SU-DHL-6 (cell line): ENCODE measurements at regions not wholly inside any gene's neighbourhood (a gene's known extent, or its start where the extent isn't known, plus 50 kb on each side); places are given as distances from the start of the nearest gene placed in this dataset.

Source experiments
- H2AFZ ChIP-seq: fragments of 200-600 bp; sonication (generic); 2 replicates; pipeline ENCODE4 v1.6.1; 2014; ENCODE audit warnings: low read depth, mild to moderate bottlenecking, moderate library complexity, mixed read lengths, antibody characterized with exemption, low read length; ENCODE audit not compliant: severe bottlenecking
- H3F3A ChIP-seq: fragments of 200-600 bp; shearing (Covaris generic); 2 replicates; pipeline ENCODE4 v1.6.0; 2016; ENCODE audit warnings: antibody characterized with exemption, mild to moderate bottlenecking; ENCODE audit not compliant: insufficient read depth
- H3K27ac ChIP-seq: fragments of 200-600 bp; sonication (generic); 2 replicates; pipeline ENCODE4 v1.5.1; 2016; ENCODE audit warnings: low read depth, mild to moderate bottlenecking, low read length, moderate library complexity, mixed read lengths
- H3K27me3 ChIP-seq: fragments of 200-600 bp; sonication (generic), shearing (Covaris generic); 2 replicates; pipeline ENCODE4 v1.6.0; 2014; ENCODE audit warnings: mild to moderate bottlenecking, low read length
- H3K36me3 ChIP-seq: fragments of 200-600 bp; sonication (generic); 2 replicates; pipeline ENCODE4 v1.6.1; 2014; ENCODE audit warnings: mild to moderate bottlenecking, low read length, mixed read lengths
- H3K4me2 ChIP-seq: fragments of 300-600, 200-600 bp; shearing (Covaris generic), sonication (generic); 2 replicates; pipeline ENCODE4 v1.6.0; 2014; ENCODE audit warnings: low read length, low read depth, mild to moderate bottlenecking; ENCODE audit not compliant: poor library complexity, severe bottlenecking
- H3K4me3 ChIP-seq: fragments of 200-600 bp; sonication (generic); 2 replicates; pipeline ENCODE4 v1.5.1; 2014; ENCODE audit warnings: antibody characterized with exemption, low read length, mild to moderate bottlenecking, mixed read lengths; ENCODE audit not compliant: insufficient read depth, poor library complexity, severe bottlenecking
- H3K79me2 ChIP-seq: fragments of 200-600 bp; sonication (generic); 2 replicates; pipeline ENCODE4 v1.6.1; 2014; ENCODE audit warnings: mild to moderate bottlenecking, low read length, moderate library complexity; ENCODE audit not compliant: insufficient read depth
- H3K9ac ChIP-seq: fragments of 200-600 bp; sonication (generic); 2 replicates; pipeline ENCODE4 v1.7.0; 2014; ENCODE audit warnings: mild to moderate bottlenecking, low read length
- H3K9me2 ChIP-seq: fragments of 200-600 bp; sonication (generic); replicated peaks from 2 replicates; pipeline ENCODE4 v1.6.1; 2014; ENCODE audit warnings: low read length; ENCODE audit not compliant: insufficient read depth
- H3K9me3 ChIP-seq: fragments of 200-600 bp; sonication (generic); 2 replicates; pipeline ENCODE4 v1.6.1; 2014; ENCODE audit warnings: low read length, mixed read lengths; ENCODE audit not compliant: insufficient read depth
- H4K20me1 ChIP-seq: fragments of 200-600 bp; sonication (generic); 2 replicates; pipeline ENCODE4 v1.6.1; 2014; ENCODE audit warnings: low read depth, mild to moderate bottlenecking, antibody characterized with exemption, low read length, moderate library complexity, mixed read lengths
- EZH2phosphoT487 ChIP-seq: fragments of 200-600 bp; sonication (generic), shearing (Covaris generic); conservative IDR thresholded peaks from 2 replicates; pipeline ENCODE4 v1.6.1; 2018; ENCODE audit warnings: mild to moderate bottlenecking, antibody characterized with exemption, low read length, moderate library complexity, mixed read lengths
- TF ChIP-seq, protein P1 (sequence below): fragments of 200-600 bp; sonication (generic); IDR thresholded peaks from one replicate; pipeline ENCODE4 v1.5.1; 2017; ENCODE audit warnings: antibody characterized with exemption, mild to moderate bottlenecking, low read length, moderate library complexity; ENCODE audit not compliant: insufficient read depth, poor library complexity, severe bottlenecking

GRCh38 chr5:106584268-106584667 is 1086.5 kb downstream of the EFNA5 start:
- H3K9me2 ChIP-seq: no peaks in the 10 kb centered on the region
- H3K9me3 ChIP-seq: no peaks in the 10 kb centered on the region
- no peak for TF ChIP-seq EZH2phosphoT487
- TF ChIP-seq, protein P1, sequence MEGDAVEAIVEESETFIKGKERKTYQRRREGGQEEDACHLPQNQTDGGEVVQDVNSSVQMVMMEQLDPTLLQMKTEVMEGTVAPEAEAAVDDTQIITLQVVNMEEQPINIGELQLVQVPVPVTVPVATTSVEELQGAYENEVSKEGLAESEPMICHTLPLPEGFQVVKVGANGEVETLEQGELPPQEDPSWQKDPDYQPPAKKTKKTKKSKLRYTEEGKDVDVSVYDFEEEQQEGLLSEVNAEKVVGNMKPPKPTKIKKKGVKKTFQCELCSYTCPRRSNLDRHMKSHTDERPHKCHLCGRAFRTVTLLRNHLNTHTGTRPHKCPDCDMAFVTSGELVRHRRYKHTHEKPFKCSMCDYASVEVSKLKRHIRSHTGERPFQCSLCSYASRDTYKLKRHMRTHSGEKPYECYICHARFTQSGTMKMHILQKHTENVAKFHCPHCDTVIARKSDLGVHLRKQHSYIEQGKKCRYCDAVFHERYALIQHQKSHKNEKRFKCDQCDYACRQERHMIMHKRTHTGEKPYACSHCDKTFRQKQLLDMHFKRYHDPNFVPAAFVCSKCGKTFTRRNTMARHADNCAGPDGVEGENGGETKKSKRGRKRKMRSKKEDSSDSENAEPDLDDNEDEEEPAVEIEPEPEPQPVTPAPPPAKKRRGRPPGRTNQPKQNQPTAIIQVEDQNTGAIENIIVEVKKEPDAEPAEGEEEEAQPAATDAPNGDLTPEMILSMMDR: no peak
- no peaks in the 10 kb centered on the region for H3F3A ChIP-seq
- no peaks in the 10 kb centered on the region for H4K20me1 ChIP-seq
- H2AFZ ChIP-seq: no peak overlapping the region
- H3K27ac ChIP-seq: no peak overlapping the region
- H3K4me2 ChIP-seq: no peak overlapping the region
- no peaks in the 10 kb centered on the region for H3K36me3 ChIP-seq
- no peaks in the 10 kb centered on the region for H3K27me3 ChIP-seq
- H3K79me2 ChIP-seq: no peaks in the 10 kb centered on the region
- no peak overlapping the region for H3K4me3 ChIP-seq
- H3K9ac ChIP-seq: no peak overlapping the region

- Histone ChIP-seq H3K9me2 (no peaks in the 10 kb centered on the region), H2AFZ (no peak overlapping the region)
Observed at GRCh38 chr5:106578736-106579135, 1092.0 kb downstream of the EFNA5 start.

GRCh38 chr5:106574820-106575219 is 1095.9 kb downstream of the EFNA5 start:
- H4K20me1 ChIP-seq: no peaks in the 10 kb centered on the region
- H2AFZ ChIP-seq: no peak overlapping the region
- no peak overlapping the region for H3K27ac ChIP-seq
- H3F3A ChIP-seq: no peaks in the 10 kb centered on the region
- H3K9me3 ChIP-seq: no peaks in the 10 kb centered on the region
- no peak overlapping the region for H3K9ac ChIP-seq
- no peaks in the 10 kb centered on the region for H3K79me2 ChIP-seq
- H3K9me2 ChIP-seq: no peaks in the 10 kb centered on the region
- TF ChIP-seq, protein P1: no peak
- TF ChIP-seq EZH2phosphoT487: no peak
- no peaks in the 10 kb centered on the region for H3K36me3 ChIP-seq
- no peaks in the 10 kb centered on the region for H3K27me3 ChIP-seq
- no peak overlapping the region for H3K4me3 ChIP-seq
- no peak overlapping the region for H3K4me2 ChIP-seq

More at GRCh38 chr5:106578736-106579135, 1092.0 kb downstream of the EFNA5 start:
- Histone ChIP-seq H3K36me3 (no peaks in the 10 kb centered on the region), H3K9me3 (no peaks in the 10 kb centered on the region), H3K27me3 (no peaks in the 10 kb centered on the region), H3K4me3 (no peak overlapping the region), H3K79me2 (no peaks in the 10 kb centered on the region), H3K4me2 (no peak overlapping the region), H3K27ac (no peak overlapping the region), H3F3A (no peaks in the 10 kb centered on the region), H3K9ac (no peak overlapping the region), H4K20me1 (no peaks in the 10 kb centered on the region)
- no peak for TF ChIP-seq EZH2phosphoT487
- TF ChIP-seq, protein P1: no peak
